Amniotic stem cell (primary cell): ENCODE measurements at regions not wholly inside any gene's neighbourhood (a gene's known extent, or its start where the extent isn't known, plus 50 kb on each side); places are given as distances from the start of the nearest gene placed in this dataset.
A peak's percentile ranks its signal among the peaks of the same experiment; 100 is the strongest.

Experiments used
- DNase-seq: peaks from one replicate; lab custom pipeline; 2025; lab: John Stamatoyannopoulos, UW

DNA sequence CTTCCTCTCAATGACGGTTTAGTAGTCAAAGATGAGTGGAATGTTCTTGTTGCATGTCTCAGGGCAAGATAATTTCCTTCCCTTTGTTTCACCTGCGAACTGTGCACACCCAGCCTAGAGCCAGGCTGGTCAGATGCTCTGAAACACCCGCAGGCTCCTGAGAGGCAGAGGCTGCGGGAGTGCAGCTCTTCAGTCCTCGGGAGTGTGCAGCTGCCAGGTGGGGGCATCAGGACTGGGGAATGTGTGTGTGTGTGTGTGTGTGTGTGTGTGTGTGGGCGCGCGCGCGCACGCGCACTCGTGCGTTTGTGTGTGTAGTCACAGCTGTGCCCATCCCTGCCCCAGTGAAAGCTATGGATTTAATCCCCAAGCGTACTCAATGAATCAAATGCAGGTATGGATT, 136.2 kb upstream of the NTM start:
- DNase-seq: no peak

DNA sequence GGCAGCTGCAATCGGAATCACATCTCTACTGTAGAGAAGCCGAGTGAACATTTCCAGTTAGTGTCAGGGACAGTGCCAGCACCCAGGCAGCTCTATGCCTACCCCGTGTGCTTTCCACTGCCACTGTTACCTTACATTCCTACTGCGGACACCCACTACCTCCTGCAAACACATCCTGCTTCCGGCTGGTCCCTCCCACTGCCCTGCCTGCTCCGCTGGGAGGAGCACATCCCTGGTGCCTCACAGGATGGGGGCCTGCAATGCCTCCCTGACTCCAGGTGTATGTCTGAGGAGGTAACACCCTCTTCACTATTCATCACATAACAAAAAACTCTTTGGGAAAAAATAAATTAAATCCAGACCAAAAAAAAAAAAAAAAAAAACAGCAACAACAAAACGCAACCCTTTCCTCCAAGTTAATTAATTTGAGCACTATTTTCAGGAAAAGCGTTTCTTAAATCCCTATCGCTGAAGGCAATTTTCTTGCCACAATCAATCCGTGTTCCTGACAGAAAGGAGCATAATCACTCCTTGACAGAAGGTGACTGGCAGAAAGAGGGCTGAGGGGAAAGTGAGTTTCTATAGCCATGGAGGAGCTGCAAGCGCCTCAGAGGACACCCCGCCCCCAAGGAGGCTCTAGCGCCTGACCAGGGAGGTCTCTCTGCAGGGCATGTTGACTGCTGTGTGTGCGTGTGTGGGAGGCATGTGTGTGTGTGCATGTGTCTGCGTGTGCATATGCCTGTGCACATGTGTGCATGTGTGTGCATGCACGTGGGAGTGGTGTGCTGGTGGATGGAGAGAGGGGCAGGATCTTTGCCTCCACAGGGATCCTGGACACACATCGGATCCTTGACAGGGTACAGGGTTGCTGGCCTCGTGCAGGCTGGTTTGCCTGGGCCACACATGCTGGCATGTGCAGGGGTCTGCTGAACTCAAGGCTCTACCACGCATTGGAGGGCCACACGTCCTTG, 134.8 kb upstream of the NTM start:
- no peak for DNase-seq

- no peak for DNase-seq
These were observed 130.0 kb upstream of the NTM start for GRCh38 chr11:131240421-131240820.

DNA sequence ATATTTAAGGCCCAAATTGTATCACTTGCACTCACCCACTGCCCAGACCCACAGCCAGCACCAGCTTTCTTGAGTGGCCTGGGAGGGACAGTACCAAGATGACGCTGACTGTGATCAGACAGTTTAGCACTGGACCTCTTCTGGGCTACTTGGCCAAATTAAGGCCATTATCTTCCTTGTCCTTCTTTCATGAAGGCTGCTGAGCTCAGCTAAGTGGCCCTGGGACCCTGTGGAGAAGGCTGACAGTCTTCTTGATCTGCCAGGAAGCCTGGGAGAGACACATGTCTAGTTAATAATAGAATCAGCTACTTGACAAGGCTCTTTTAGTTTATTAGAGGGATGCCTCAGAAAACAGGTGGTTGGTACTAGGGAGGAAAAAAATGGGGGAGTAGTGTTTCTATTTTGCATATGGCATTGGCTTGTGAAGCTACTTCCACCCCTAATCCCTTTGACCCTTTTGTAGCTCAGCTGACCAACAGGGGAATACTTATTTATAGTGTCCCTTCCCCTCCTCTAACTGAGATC, 127.9 kb upstream of the NTM start:
- no peak for DNase-seq

- DNase-seq: no peak
These were observed 124.3 kb upstream of the NTM start for GRCh38 chr11:131246156-131246555.

GRCh38 chr11:131246663-131247062, 123.8 kb upstream of the NTM start:
- no peak for DNase-seq

DNA sequence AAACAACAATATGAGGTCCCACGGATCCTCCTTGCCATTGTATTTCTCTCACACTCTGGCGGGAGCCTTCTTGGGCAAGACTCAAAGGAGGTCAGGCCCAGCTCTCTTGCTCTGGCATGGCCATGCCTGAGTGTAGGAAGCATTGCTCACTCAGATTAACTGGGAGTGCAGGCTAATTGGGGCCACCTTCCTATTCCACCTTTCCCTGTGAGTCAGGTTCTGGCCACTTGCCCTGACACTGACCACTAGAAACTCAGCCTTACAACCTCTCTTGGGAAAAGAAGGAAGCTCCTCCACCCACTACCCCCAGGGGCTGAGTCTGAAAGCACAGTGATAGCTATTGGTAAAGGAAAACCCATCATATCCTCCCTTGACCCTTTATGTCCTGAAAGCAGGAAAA, 121.8 kb upstream of the NTM start:
- no peak for DNase-seq

DNA sequence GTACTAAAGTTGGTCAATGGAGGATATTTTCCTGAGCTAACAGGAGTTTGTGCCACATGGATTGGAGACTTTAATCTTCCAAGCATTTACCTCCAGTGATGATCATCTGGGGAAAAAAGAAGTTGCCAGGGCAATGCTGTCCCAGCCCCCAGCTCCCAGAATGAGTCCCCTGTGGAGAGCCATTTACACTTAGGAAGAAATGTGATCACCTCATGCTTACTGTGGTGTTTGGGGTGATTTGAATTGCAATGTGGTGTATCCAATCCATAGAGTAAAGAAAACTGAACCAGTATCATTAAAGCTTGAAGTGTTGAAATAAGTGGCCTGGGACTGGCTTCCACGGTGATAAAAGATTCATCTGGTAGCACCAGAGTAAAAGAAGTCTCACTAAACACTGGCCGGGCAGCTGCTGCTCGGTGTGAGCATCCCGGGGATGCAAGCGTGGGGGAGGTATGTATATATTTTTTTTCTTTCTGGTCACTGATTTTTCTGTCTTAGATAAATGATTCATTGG, 117.2 kb upstream of the NTM start:
- no peak for DNase-seq

DNA sequence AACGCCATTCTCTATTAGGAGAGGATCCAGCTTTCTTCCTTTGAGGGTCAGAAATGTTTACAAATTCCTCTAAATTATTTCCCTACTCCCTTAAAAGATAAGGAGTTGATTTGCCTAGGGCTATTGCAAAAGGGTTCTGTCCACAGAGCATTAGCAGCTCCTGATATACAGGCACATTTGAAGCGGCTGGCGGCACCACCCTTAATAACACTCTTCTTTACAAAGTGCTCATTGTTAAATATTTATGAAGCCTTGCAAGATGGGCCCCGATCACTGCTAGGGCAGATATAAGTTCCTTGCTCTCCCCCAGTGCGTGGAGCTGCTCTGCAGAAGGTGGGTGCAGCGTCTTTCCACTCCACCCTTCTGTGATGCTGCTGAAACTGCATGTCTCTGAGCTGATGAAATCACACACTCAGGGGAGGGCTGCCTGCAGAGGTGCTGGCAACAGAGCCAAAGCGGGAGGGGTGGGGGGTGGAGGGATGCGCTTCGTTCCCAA, 116.7 kb upstream of the NTM start:
- DNase-seq: peak; percentile 11

- no peak for DNase-seq
These were observed 116.2 kb upstream of the NTM start for GRCh38 chr11:131254254-131254653.

GRCh38 chr11:131274233-131274632, 96.2 kb upstream of the NTM start:
- DNase-seq: no peak

DNA sequence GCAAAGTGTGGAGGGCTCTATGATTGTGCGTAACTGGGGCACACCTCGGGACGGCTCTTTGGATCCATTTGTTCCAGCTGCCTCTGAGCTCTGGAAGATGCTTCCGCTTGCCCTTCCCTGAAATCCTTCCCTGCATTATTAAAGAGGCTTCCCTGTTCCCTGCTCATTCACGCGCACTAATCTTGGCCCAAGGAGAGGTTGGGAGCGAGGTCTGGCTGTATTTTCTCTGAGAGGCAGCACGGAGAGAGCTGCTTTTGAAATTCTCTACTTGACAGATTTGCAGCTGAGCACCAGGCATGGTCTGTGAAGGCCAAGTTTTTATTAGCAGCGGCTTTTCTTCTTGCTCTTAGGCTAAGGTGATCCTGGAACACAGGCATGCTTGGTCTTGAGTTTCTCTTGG, 94.8 kb upstream of the NTM start:
- no peak for DNase-seq

DNA sequence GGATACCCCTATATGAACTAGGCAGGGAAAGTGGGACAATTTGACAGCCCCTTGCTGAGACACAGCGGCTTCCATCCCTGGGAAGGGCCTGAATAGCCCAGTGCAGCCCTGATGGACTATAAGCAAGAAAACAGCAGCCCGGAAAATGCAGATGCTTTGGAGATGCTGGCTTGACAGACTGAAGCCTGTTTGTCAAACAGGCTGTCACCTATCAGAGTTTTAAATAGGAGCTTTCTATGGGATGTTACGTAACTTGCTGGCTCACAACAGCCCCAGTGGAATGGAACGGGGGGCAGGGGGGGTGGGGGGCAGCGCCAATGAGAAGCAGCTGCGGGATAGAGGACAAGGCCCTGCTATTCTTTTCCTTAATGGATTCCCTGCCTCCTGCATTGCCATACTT, 91.9 kb upstream of the NTM start:
- no peak for DNase-seq

- no peak for DNase-seq
These were observed 90.6 kb upstream of the NTM start for GRCh38 chr11:131279654-131280384.

DNA sequence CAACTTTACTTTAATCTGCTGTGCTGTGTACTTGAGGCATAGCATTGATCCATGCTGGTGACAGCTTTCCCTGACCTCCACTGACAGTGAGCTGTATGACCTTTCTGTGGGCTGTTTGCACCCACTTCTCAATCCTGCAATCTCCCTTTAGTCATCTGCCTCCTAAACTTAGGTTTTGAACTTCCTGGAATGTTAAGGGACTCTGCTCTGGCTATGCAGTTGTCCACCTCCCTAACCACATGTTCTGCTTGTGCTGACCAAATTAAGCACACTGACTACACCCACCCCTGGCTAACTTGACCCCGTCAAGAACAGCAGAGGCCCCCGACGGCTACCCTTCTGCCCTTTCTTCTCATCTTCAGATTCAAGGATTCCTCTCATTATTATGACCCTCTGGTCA, 89.1 kb upstream of the NTM start:
- no peak for DNase-seq

DNA sequence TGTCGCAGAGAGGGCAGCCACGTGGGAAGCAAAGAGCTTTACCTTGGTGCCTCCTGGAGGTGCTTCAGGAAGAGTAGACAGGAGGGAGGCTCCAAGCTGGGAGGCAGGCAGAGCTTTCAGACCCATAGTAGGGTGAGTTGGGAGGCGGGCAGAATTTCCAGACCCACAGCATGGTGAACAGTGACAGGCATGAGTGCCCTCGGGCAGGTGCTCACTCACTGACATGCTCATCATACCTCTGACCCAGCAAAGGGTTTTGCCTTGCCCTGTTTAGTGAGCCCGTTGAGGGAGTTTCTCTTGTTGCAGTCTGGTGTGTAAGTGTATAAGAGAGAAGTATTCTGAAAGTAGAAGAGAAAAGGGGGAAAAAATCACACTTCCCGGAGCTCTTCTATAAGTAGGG, 86.4 kb upstream of the NTM start:
- no peak for DNase-seq

DNA sequence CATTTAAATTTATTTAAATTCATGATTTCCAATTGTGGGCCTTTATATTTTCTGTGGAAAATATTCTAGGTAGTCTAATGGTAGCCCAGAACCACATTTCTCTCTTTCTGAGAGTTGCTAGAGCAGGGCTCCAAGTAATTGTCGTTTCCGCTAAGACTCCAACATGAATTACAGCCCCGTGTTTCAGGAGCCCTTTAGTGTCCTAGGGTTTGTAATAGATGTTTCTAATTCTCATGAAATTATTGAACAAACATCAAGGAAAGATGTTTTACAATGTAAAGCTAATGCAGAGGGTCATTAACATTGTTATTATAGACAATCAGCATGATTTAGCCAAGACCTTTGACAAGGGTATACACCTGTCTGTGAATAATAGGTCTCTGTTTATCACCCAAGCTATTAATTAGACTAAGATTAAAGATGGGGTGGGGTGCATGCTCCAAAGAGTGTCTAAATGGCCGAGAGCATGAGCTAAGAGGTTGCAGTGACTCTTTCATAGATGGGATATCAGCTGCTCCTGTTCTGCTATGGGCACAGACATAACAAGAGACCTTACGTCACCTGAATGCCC, 81.8 kb upstream of the NTM start:
- DNase-seq: no peak

- no peak for DNase-seq
These were observed 80.2 kb upstream of the NTM start for GRCh38 chr11:131290185-131290584.

DNA sequence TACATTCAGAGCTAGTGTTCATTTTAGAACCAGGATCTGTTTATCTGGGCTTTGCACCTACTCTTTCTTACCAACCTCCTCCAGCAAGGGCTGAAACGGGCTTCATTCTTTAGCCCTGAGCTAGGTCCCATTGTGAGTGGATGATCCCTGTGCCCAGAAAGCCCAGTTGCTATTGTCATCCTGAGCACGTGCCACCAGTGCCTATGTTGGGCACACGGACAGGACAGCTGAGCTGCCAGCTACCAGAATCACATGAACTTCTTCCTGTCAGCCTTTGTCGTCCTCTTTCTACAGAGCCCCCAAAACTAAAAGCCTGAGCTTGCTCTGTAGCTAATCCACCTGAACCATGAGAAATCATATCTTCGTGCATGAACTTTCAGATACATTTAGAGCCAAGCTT, 74.4 kb upstream of the NTM start:
- no peak for DNase-seq

- no peak for DNase-seq
These were observed 73.0 kb upstream of the NTM start for GRCh38 chr11:131297441-131297840.

- no peak for DNase-seq
These were observed 70.6 kb upstream of the NTM start for GRCh38 chr11:131299598-131300438.

DNA sequence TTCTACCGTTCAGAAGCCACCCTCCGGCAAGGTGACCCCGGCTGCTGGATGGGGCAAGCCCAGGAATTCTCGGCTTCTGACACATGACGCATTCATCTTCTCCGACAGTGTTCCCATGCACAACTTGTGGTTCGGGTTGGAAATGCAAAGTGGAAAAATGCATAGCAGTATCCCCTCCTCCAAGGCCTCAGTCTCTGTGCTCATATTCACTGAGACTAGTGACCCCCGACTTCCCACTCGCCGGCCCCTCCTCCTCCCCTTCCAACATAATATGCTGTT, 70.0 kb upstream of the NTM start:
- no peak for DNase-seq
